HG03378 (cell line): ENCODE measurements at regions not wholly inside any gene's neighbourhood (a gene's known extent, or its start where the extent isn't known, plus 50 kb on each side); places are given as distances from the start of the nearest gene placed in this dataset.

Experiments used
- ATAC-seq: cut with Tn5 transposase; IDR thresholded peaks from one replicate; pipeline ENCODE4 v1.9.1; 2021; ENCODE audit warnings: mild to moderate bottlenecking, moderate library complexity; ENCODE audit not compliant: unreplicated experiment

GRCh38 chr1:168958562-168959289 is 147.8 kb upstream of the ATP1B1 start:
- no peak for ATAC-seq

GRCh38 chr1:168959382-168959781 is 147.1 kb upstream of the ATP1B1 start:
- ATAC-seq: no peak

- no peak for ATAC-seq
These were observed 146.4 kb upstream of the ATP1B1 start for GRCh38 chr1:168960114-168960513.

- ATAC-seq: no peak
These were observed 145.9 kb upstream of the ATP1B1 start for GRCh38 chr1:168960595-168960994.

GRCh38 chr1:168963601-168964000 is 142.9 kb upstream of the ATP1B1 start:
- no peak for ATAC-seq

- ATAC-seq: no peak
These were observed 142.0 kb upstream of the ATP1B1 start for GRCh38 chr1:168964478-168964877.

GRCh38 chr1:168966217-168966616 is 140.3 kb upstream of the ATP1B1 start:
- ATAC-seq: no peak

GRCh38 chr1:168966636-168967035 is 139.9 kb upstream of the ATP1B1 start:
- ATAC-seq: no peak

GRCh38 chr1:168970926-168971659 is 135.4 kb upstream of the ATP1B1 start:
- no peak for ATAC-seq

- ATAC-seq: no peak
These were observed 134.3 kb upstream of the ATP1B1 start for GRCh38 chr1:168972225-168972624.

- no peak for ATAC-seq
These were observed 133.6 kb upstream of the ATP1B1 start for GRCh38 chr1:168972887-168973286.

GRCh38 chr1:168974117-168974516 is 132.4 kb upstream of the ATP1B1 start:
- ATAC-seq: no peak

GRCh38 chr1:168974611-168975010 is 131.9 kb upstream of the ATP1B1 start:
- ATAC-seq: no peak

GRCh38 chr1:168976267-168976666 is 130.2 kb upstream of the ATP1B1 start:
- no peak for ATAC-seq

GRCh38 chr1:168977618-168978017 is 128.9 kb upstream of the ATP1B1 start:
- no peak for ATAC-seq

- no peak for ATAC-seq
These were observed 127.2 kb upstream of the ATP1B1 start for GRCh38 chr1:168979276-168979675.

GRCh38 chr1:168980180-168980579 is 126.3 kb upstream of the ATP1B1 start:
- no peak for ATAC-seq

- no peak for ATAC-seq
These were observed 125.8 kb upstream of the ATP1B1 start for GRCh38 chr1:168980656-168981055.

- ATAC-seq: no peak
These were observed 123.7 kb upstream of the ATP1B1 start for GRCh38 chr1:168982778-168983177.

GRCh38 chr1:168987330-168987729 is 119.2 kb upstream of the ATP1B1 start:
- ATAC-seq: no peak

GRCh38 chr1:168987923-168988322 is 118.6 kb upstream of the ATP1B1 start:
- ATAC-seq: no peak

GRCh38 chr1:168989985-168990384 is 116.5 kb upstream of the ATP1B1 start:
- no peak for ATAC-seq
